HFF-Myc (cell line): ENCODE measurements at regions not wholly inside any gene's neighbourhood (a gene's known extent, or its start where the extent isn't known, plus 50 kb on each side); places are given as distances from the start of the nearest gene placed in this dataset.

Experiments
- DNase-seq: peaks from one replicate; pipeline ENCODE4 v3.0.0-alpha.2; 2011; ENCODE audit warnings: low read depth; ENCODE audit errors: extremely low read depth
- H3K4me3 ChIP-seq: replicated peaks from 2 replicates; pipeline ENCODE4 v1.5.1; 2011; ENCODE audit warnings: low read depth, mild to moderate bottlenecking, control low read depth, low read length
- CTCF ChIP-seq: IDR thresholded peaks from 2 replicates; pipeline ENCODE4 v1.5.1; 2012; ENCODE audit warnings: mild to moderate bottlenecking, low read depth, low read length, control low read depth; ENCODE audit errors: missing control alignments

GRCh38 chr15:62900071-62900802 is 142.3 kb upstream of the TPM1 start:
- no peak overlapping the region for H3K4me3 ChIP-seq
- no peak for DNase-seq
- no peak for TF ChIP-seq CTCF

- H3K4me3 ChIP-seq, result no peak overlapping the region
- DNase-seq, result no peak
- no peak for TF ChIP-seq CTCF
Measured at GRCh38 chr15:62901087-62901486, 141.5 kb upstream of the TPM1 start.

GRCh38 chr15:62901909-62902546 is 140.5 kb upstream of the TPM1 start:
- no peak for DNase-seq
- TF ChIP-seq CTCF, result no peak
- H3K4me3 ChIP-seq, result no peak overlapping the region

- DNase-seq, result no peak
- no peak for TF ChIP-seq CTCF
- no peak overlapping the region for H3K4me3 ChIP-seq
Measured at GRCh38 chr15:62902821-62903220, 139.7 kb upstream of the TPM1 start.

- no peak for TF ChIP-seq CTCF
- DNase-seq, result no peak
- no peak overlapping the region for H3K4me3 ChIP-seq
Measured at GRCh38 chr15:62903437-62903836, 139.1 kb upstream of the TPM1 start.

GRCh38 chr15:62904041-62904910 is 138.3 kb upstream of the TPM1 start:
- no peak overlapping the region for H3K4me3 ChIP-seq
- TF ChIP-seq CTCF, result peak; percentile 59
- no peak for DNase-seq
